Epithelial cell of esophagus (primary cell): ENCODE measurements at regions not wholly inside any gene's neighbourhood (a gene's known extent, or its start where the extent isn't known, plus 50 kb on each side); places are given as distances from the start of the nearest gene placed in this dataset.

Experiments used
- DNase-seq: peaks from one replicate; pipeline ENCODE4 v3.0.0; 2010; ENCODE audit warnings: low read depth
- H3K4me3 ChIP-seq: 2 replicates; pipeline ENCODE4 v1.5.1; 2011; ENCODE audit warnings: mild to moderate bottlenecking, low read length, control low read depth
- CTCF ChIP-seq: IDR thresholded peaks from 2 replicates; pipeline ENCODE4 v1.5.1; 2011; ENCODE audit warnings: low read depth, mild to moderate bottlenecking, low read length, control low read depth, inconsistent platforms; ENCODE audit not compliant: insufficient read depth; ENCODE audit errors: missing control alignments

DNA sequence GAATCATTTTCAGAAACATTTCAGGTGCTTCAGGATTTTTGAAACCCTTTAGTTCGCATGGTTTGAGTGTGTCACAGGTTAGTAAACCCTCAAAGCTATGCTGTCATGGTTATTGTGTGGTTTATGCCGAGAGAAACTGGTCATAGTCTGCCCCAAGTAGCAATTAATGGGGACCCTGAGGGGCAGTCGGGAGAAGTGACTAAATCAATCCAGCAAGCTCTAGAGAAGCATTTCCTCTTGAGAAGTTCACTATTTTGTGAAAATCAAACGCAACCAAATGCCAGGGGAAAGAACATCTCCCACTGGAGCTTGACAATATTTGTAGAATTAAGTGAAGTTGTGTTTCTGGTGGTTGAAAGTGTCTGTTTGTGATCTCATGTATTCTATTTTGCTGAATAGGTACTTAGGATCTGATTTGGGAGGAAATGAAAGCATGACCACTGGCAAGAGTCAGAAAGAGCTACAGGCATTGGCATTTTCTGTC, 63.0 kb upstream of the BACH1 start:
- no peak overlapping the region for H3K4me3 ChIP-seq
- TF ChIP-seq CTCF = no peak
- no peak for DNase-seq

DNA sequence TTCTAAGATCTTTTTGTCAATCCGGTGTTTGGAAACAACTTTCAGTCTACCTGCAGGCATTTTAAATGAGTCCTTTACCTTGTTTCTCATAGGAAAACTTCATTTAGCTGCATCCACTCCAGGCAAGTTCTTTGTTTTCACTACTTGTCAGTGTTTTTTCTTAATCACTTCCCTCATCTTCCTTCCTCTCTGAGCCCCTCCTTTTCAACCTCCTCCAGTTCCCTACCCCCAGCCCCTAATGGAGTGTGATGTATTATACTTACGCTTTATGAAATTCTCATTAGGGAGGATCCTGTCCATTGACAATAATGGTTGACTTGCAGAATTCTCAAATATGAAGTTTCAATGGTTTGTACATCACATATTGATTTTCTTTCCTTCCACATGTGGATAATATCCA, 62.5 kb upstream of the BACH1 start:
- TF ChIP-seq CTCF = no peak
- no peak for DNase-seq
- H3K4me3 ChIP-seq = no peak overlapping the region

GRCh38 chr21:29237110-29238052, 61.3 kb upstream of the BACH1 start:
- no peak overlapping the region for H3K4me3 ChIP-seq
- DNase-seq = peak; percentile 65
- no peak for TF ChIP-seq CTCF

DNA sequence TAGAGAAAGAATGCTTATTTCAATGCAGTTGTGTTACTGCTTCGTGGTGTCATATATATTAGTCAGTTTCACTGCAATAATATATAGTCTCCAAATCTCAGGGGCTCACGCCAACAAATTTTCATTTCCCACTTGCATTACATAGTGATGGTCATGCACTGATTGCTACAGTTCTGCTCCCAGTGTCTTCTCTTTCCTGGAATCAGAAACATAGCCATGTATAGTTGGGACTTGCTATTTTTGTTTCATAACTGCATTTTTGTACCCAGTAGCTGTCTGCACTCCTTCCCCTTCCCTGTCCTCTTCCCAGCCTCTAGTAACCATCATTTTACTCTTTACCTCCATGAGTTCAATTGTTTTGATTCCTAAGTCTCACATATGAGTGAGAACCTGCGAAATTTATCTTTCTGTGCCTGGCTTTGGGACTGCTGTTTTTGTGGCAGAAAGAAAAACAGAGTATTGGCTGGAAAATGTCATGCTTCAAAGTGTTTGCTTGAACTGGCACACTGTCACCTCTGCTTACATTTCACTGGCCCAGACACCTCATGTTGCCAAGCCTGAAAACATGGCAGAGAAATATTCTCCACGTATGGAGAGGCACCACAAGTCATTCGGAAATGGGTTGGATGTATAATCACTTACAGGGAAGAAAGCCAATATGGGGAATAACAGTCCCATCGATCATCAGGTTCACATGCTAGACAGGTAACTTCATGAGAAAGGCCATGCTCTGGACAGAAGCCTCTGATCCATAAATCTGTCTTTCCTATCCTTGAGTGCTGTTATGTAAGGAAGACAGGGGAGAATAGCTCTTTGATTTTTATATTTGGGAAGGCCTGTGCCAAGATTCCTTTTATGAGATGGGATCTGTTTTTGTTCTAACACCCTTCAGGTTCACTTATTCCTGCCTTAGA, 60.4 kb upstream of the BACH1 start:
- DNase-seq = peak; percentile 58
- no peak for TF ChIP-seq CTCF
- H3K4me3 ChIP-seq = no peak overlapping the region

- no peak overlapping the region for H3K4me3 ChIP-seq
- no peak for DNase-seq
- TF ChIP-seq CTCF = no peak
These were observed 59.8 kb upstream of the BACH1 start for GRCh38 chr21:29238967-29239290.

DNA sequence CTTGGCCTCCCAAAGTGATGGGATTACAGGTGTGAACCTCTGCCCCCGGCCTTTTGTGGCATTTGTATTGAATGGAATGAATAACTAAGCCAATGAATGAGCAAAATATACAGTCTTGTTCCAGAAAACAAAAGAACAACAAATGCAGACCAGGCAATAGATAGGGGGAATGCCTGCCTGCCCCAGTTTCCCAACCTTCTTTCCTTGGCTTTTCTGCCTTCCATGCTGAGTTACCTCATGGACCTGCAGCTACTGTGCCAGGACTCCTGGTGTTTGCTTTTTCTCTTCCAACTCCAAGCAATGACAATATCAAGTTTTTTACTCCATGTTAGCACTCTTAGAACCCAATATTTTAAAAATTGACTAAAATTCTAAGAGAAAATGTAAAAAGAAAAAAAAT, 58.6 kb upstream of the BACH1 start:
- TF ChIP-seq CTCF = no peak
- no peak for DNase-seq
- no peak overlapping the region for H3K4me3 ChIP-seq
